Right forelimb (tissue), 1 donor: ENCODE measurements at regions not wholly inside any gene's neighbourhood (a gene's known extent, or its start where the extent isn't known, plus 50 kb on each side); places are given as distances from the start of the nearest gene placed in this dataset.

Experiments
- DNase-seq: peaks from one replicate; pipeline ENCODE4 v3.0.0-alpha.2; 2018

- no peak for DNase-seq
Measured at GRCh38 chr3:72338082-72338941, 509.9 kb downstream of the SHQ1 start.

GRCh38 chr3:72337480-72337855, 510.8 kb downstream of the SHQ1 start:
- DNase-seq, result no peak

- DNase-seq, result peak; percentile 89
Measured at GRCh38 chr3:72336821-72337479, 511.3 kb downstream of the SHQ1 start.

GRCh38 chr3:72336114-72336651, 512.1 kb downstream of the SHQ1 start:
- DNase-seq, result no peak

GRCh38 chr3:72335458-72336095, 512.7 kb downstream of the SHQ1 start:
- DNase-seq, result no peak

- DNase-seq, result no peak
Measured at GRCh38 chr3:72334681-72335457, 513.4 kb downstream of the SHQ1 start.

GRCh38 chr3:72332689-72333088, 515.6 kb downstream of the SHQ1 start:
- DNase-seq, result no peak

GRCh38 chr3:72332036-72332435, 516.2 kb downstream of the SHQ1 start:
- no peak for DNase-seq

GRCh38 chr3:72331076-72331475, 517.2 kb downstream of the SHQ1 start:
- DNase-seq, result no peak

GRCh38 chr3:72329354-72329753, 518.9 kb downstream of the SHQ1 start:
- DNase-seq, result no peak

GRCh38 chr3:72328755-72329277, 519.4 kb downstream of the SHQ1 start:
- DNase-seq, result no peak

GRCh38 chr3:72327008-72327407, 521.2 kb downstream of the SHQ1 start:
- no peak for DNase-seq

GRCh38 chr3:72324253-72324811, 523.9 kb downstream of the SHQ1 start:
- no peak for DNase-seq

GRCh38 chr3:72323773-72324172, 524.5 kb downstream of the SHQ1 start:
- no peak for DNase-seq

- no peak for DNase-seq
Measured at GRCh38 chr3:72322264-72322976, 525.8 kb downstream of the SHQ1 start.

GRCh38 chr3:72320955-72321303, 527.3 kb downstream of the SHQ1 start:
- no peak for DNase-seq

GRCh38 chr3:72320095-72320954, 527.9 kb downstream of the SHQ1 start:
- no peak for DNase-seq

- DNase-seq, result no peak
Measured at GRCh38 chr3:72319194-72320094, 528.8 kb downstream of the SHQ1 start.

- DNase-seq, result no peak
Measured at GRCh38 chr3:72318504-72319193, 529.6 kb downstream of the SHQ1 start.
